HG03575 (cell line): ENCODE measurements at regions not wholly inside any gene's neighbourhood (a gene's known extent, or its start where the extent isn't known, plus 50 kb on each side); places are given as distances from the start of the nearest gene placed in this dataset.
"Not testable (repeated sequence)": the region's sequence is repeated elsewhere in the genome, so short reads cannot be mapped to it uniquely, and the experiment has no call there.

Experiments
- ATAC-seq: cut with Tn5 transposase; IDR thresholded peaks from one replicate; pipeline ENCODE4 v1.9.1; 2021; ENCODE audit not compliant: unreplicated experiment, insufficient number of reproducible peaks, low FRiP score; ENCODE audit errors: extremely low read depth

GRCh38 chr5:122586351-122586750 lies 188.5 kb upstream of the SNX2 start:
- ATAC-seq = no peak

GRCh38 chr5:122591828-122592227 lies 183.1 kb upstream of the SNX2 start:
- no peak for ATAC-seq

- ATAC-seq = no peak
Measured at GRCh38 chr5:122599000-122599399, 175.9 kb upstream of the SNX2 start.

- ATAC-seq = no peak
Measured at GRCh38 chr5:122600924-122601323, 174.0 kb upstream of the SNX2 start.

GRCh38 chr5:122602700-122603099 lies 172.2 kb upstream of the SNX2 start:
- no peak for ATAC-seq

GRCh38 chr5:122605236-122605635 lies 169.6 kb upstream of the SNX2 start:
- ATAC-seq = no peak

- no peak for ATAC-seq
Measured at GRCh38 chr5:122607818-122608217, 167.1 kb upstream of the SNX2 start.

GRCh38 chr5:122608222-122608621 lies 166.7 kb upstream of the SNX2 start:
- ATAC-seq = no peak

GRCh38 chr5:122611406-122611805 lies 163.5 kb upstream of the SNX2 start:
- no peak for ATAC-seq

GRCh38 chr5:122612901-122613300 lies 162.0 kb upstream of the SNX2 start:
- ATAC-seq = no peak

- ATAC-seq = no peak
Measured at GRCh38 chr5:122615146-122615545, 159.7 kb upstream of the SNX2 start.

GRCh38 chr5:122615832-122616231 lies 159.0 kb upstream of the SNX2 start:
- no peak for ATAC-seq

GRCh38 chr5:122618046-122618445 lies 156.8 kb upstream of the SNX2 start:
- ATAC-seq = not testable (repeated sequence)

GRCh38 chr5:122620768-122621167 lies 154.1 kb upstream of the SNX2 start:
- not testable (repeated sequence) for ATAC-seq

GRCh38 chr5:122628714-122629113 lies 146.2 kb upstream of the SNX2 start:
- ATAC-seq = not testable (repeated sequence)

- no peak for ATAC-seq
Measured at GRCh38 chr5:122629121-122629677, 145.7 kb upstream of the SNX2 start.

GRCh38 chr5:122638581-122638980 lies 136.3 kb upstream of the SNX2 start:
- no peak for ATAC-seq

GRCh38 chr5:122639033-122639432 lies 135.8 kb upstream of the SNX2 start:
- no peak for ATAC-seq

GRCh38 chr5:122639864-122640263 lies 135.0 kb upstream of the SNX2 start:
- ATAC-seq = no peak

GRCh38 chr5:122649080-122649479 lies 125.8 kb upstream of the SNX2 start:
- ATAC-seq = no peak
